PC-9 (cell line): ENCODE measurements at regions not wholly inside any gene's neighbourhood (a gene's known extent, or its start where the extent isn't known, plus 50 kb on each side); places are given as distances from the start of the nearest gene placed in this dataset.

Source experiments
- BruUV-seq: library from RNA; stranded (reverse); fragments of 400-500 nt; replicated peaks from 2 replicates; lab custom pipeline; 2021; lab: Mats Ljungman, UMichigan
- CTCF ChIA-PET: fragments of 300-600 bp; sonication (Branson Sonifier 250); formaldehyde crosslinking; loops from one replicate; lab custom pipeline; 2022; ENCODE audit warnings: antibody characterized with exemption; lab: Charles Lee
- POLR2A ChIA-PET: fragments of 300-600 bp; sonication (Branson Sonifier 250); formaldehyde crosslinking; loops from one replicate; lab custom pipeline; 2022; ENCODE audit warnings: antibody characterized with exemption; ENCODE audit not compliant: unreplicated experiment; lab: Charles Lee
- DNase-seq, 2 experiments: peaks; one replicate each; pipeline versions ENCODE4 v3.0.0 to v3.0.0-alpha.2; 2015 to 2022; ENCODE audit warnings: mixed read lengths in 1 of 2
- H2AFZ ChIP-seq: fragments of 200-600 bp; sonication (generic); 2 replicates; pipeline ENCODE4 v1.8.1; 2017; ENCODE audit warnings: antibody characterized with exemption
- H3F3A ChIP-seq: fragments of 200-600 bp; sonication (generic); 2 replicates; pipeline ENCODE4 v1.8.1; 2017; ENCODE audit warnings: antibody characterized with exemption, mild to moderate bottlenecking, low read depth; ENCODE audit not compliant: insufficient read depth
- H3K27ac ChIP-seq: fragments of 200-600 bp; sonication (generic); 2 replicates; pipeline ENCODE4 v1.6.1; 2016; ENCODE audit warnings: mixed run types
- H3K27me3 ChIP-seq: fragments of 200-600 bp; sonication (generic); 2 replicates; pipeline ENCODE4 v1.6.1; 2016; ENCODE audit warnings: low read depth, mixed run types; ENCODE audit not compliant: insufficient read depth
- H3K36me3 ChIP-seq: fragments of 200-600 bp; sonication (generic); 2 replicates; pipeline ENCODE4 v1.6.1; 2016; ENCODE audit warnings: low read depth, mixed run types
- H3K4me1 ChIP-seq: fragments of 200-600 bp; sonication (generic); replicated peaks from 2 replicates; pipeline ENCODE4 v1.6.1; 2016; ENCODE audit warnings: mixed run types; ENCODE audit not compliant: insufficient read depth
- H3K4me2 ChIP-seq: fragments of 200-600 bp; sonication (generic); 2 replicates; pipeline ENCODE4 v1.6.1; 2017; ENCODE audit warnings: mixed run types
- H3K4me3 ChIP-seq: fragments of 200-600 bp; sonication (generic); 2 replicates; pipeline ENCODE4 v1.6.1; 2016; ENCODE audit warnings: mixed run types
- H3K79me2 ChIP-seq: fragments of 200-600 bp; sonication (generic); 2 replicates; pipeline ENCODE4 v1.6.1; 2017; ENCODE audit warnings: low read depth, mixed run types
- H3K9me2 ChIP-seq: fragments of 200-600 bp; sonication (generic); 2 replicates; pipeline ENCODE4 v1.8.1; 2017; ENCODE audit warnings: mild to moderate bottlenecking; ENCODE audit not compliant: insufficient read depth
- H3K9me3 ChIP-seq: fragments of 200-600 bp; sonication (generic); 2 replicates; pipeline ENCODE4 v1.8.1; 2016; ENCODE audit warnings: low read depth; ENCODE audit not compliant: insufficient read depth
- H4K20me1 ChIP-seq: fragments of 200-600 bp; sonication (generic); 2 replicates; pipeline ENCODE4 v1.8.1; 2017; ENCODE audit not compliant: insufficient read depth
- EZH2 ChIP-seq: fragments of 200-600 bp; sonication (generic); IDR thresholded peaks from 2 replicates; pipeline ENCODE4 v1.8.0; 2017; ENCODE audit warnings: antibody characterized with exemption, low read depth
- intact Hi-C: fragments of 100-400 bp; cut with micrococcal nuclease; formaldehyde crosslinking; loops from one replicate; pipeline ENCODE4 v1.10.0; 2022; ENCODE audit not compliant: unreplicated experiment
- TF ChIP-seq, protein P1 (sequence below): fragments of 200-600 bp; sonication (generic); conservative IDR thresholded peaks from 2 replicates; pipeline ENCODE4 v1.6.1; 2017; ENCODE audit warnings: mixed run types, antibody characterized with exemption, mild to moderate bottlenecking, moderate library complexity

DNA sequence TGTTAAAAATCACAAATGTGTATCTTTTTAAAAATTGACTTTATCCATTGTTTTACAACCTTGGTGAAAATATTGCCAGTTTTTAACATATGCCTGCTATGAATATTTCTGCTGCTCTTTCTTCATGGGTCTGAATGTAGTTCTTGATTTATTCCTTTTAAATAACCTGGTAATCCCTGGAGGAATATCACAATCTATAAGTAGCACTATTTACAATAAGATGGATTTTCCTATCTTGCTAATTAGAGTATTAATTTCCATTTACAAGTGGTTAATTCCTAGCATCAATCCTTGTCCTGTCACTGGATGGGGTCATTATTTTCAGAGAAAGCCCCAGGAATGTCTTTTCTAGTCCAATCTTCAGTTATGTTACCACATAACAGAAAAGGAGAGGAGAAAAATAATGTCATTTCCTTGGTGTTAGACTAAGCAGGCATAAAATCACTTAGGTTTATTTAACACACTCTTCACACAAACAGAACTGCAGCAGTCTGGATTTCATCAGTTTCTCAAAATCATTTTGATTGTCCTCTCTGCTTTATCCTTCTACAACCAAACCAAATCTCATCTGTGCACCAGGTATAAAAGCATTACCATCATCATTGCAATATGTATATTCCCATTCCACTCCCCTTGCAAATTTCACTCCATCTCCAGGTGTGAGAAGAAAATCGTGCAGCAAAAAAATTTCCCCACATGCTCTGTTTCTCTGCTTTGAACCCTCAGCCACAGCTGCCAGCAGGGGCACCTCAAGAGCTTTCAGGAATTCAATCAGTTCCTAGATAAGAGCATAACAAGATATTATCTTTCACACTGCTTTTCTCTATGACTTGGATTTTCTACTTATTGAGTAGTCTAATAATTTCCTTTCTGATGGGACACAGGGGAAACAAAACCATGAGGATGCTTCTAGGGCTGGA, 204.1 kb downstream of the SEC61B start:
- H3K27me3 ChIP-seq, result no peaks in the 10 kb centered on the region
- H3K79me2 ChIP-seq, result no peaks in the 10 kb centered on the region
- no peak overlapping the region for H3K4me2 ChIP-seq
- no peaks in the 10 kb centered on the region for H3K9me3 ChIP-seq
- CTCF ChIA-PET, result no interaction called here
- H3K27ac ChIP-seq, result no peak overlapping the region
- H4K20me1 ChIP-seq, result no peaks in the 10 kb centered on the region
- DNase-seq, result no peak
- TF ChIP-seq EZH2, result no peak
- TF ChIP-seq, protein P1, sequence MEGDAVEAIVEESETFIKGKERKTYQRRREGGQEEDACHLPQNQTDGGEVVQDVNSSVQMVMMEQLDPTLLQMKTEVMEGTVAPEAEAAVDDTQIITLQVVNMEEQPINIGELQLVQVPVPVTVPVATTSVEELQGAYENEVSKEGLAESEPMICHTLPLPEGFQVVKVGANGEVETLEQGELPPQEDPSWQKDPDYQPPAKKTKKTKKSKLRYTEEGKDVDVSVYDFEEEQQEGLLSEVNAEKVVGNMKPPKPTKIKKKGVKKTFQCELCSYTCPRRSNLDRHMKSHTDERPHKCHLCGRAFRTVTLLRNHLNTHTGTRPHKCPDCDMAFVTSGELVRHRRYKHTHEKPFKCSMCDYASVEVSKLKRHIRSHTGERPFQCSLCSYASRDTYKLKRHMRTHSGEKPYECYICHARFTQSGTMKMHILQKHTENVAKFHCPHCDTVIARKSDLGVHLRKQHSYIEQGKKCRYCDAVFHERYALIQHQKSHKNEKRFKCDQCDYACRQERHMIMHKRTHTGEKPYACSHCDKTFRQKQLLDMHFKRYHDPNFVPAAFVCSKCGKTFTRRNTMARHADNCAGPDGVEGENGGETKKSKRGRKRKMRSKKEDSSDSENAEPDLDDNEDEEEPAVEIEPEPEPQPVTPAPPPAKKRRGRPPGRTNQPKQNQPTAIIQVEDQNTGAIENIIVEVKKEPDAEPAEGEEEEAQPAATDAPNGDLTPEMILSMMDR, result no peak
- H3K4me1 ChIP-seq, result no peaks in the 10 kb centered on the region
- BruUV-seq, result no TSS peak
- H3F3A ChIP-seq, result no peaks in the 10 kb centered on the region
- H3K4me3 ChIP-seq, result no peak overlapping the region
- intact Hi-C loops, result no loop called here
- H3K36me3 ChIP-seq, result no peaks in the 10 kb centered on the region
- H3K9me2 ChIP-seq, result no peaks in the 10 kb centered on the region
- POLR2A ChIA-PET, result no interaction called here
- H2AFZ ChIP-seq, result no peak overlapping the region

DNA sequence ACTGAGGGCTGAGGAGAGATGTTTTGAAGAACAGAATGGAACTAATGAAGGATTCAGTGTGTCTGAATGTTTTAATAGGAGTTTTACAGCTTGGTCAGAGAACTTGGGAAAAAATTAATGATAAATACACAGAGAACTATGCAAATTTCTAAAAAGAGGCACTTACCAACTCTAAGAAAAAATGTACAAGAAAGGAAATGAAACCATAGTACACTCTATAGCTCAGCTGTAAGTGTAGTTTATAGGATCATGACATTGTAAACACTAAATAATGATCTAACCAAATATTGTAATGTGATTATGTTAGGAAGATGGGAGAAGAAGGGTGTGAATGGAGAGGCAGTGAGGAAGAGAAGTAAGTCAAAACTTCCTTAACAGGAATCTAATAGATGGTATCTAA, 205.2 kb downstream of the SEC61B start:
- POLR2A ChIA-PET, result no interaction called here

DNA sequence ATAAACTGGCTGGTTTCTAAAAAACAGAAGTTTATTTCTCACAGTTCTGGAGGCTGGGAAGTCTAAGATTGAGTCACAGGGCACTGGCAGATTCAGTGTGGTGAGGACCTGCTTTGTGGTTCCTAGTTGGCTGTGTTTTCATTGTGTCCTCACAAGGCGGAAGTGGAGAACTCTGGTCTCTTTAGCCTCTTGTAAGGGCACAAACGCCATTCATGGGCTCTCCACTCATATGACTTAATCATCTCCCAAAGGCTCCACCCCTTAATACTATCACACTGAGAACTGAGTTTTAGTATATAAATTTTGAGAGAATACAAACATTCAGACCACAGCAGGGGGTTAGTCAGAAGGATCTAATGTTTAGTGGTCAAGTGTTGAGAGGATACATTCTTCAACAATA, 208.2 kb downstream of the SEC61B start:
- DNase-seq, result no peak
- peaks cover 10% of the 10 kb centered on the region; the same call in 1 of the 2 replicates for H3F3A ChIP-seq
- intact Hi-C loops, result no loop called here
- no peaks in the 10 kb centered on the region for H3K9me3 ChIP-seq
- ChIA-PET CTCF (no interaction called here), POLR2A (no interaction called here)
- no peak overlapping the region for H2AFZ ChIP-seq
- no peaks in the 10 kb centered on the region for H3K27me3 ChIP-seq
- H3K79me2 ChIP-seq, result no peaks in the 10 kb centered on the region
- H3K4me2 ChIP-seq, result no peak overlapping the region
- BruUV-seq, result no TSS peak
- peaks cover 20% of the 10 kb centered on the region for H3K4me1 ChIP-seq
- H3K27ac ChIP-seq, result no peak overlapping the region
- H3K36me3 ChIP-seq, result no peaks in the 10 kb centered on the region
- no peak for TF ChIP-seq EZH2
- TF ChIP-seq, protein P1, result no peak
- no peaks in the 10 kb centered on the region for H4K20me1 ChIP-seq
- no peak overlapping the region for H3K4me3 ChIP-seq
- H3K9me2 ChIP-seq, result no peaks in the 10 kb centered on the region

More for the DNA sequence above, 205.2 kb downstream of the SEC61B start:
- no peak overlapping the region for H3K27ac ChIP-seq
- H3K27me3 ChIP-seq, result no peaks in the 10 kb centered on the region
- H4K20me1 ChIP-seq, result no peaks in the 10 kb centered on the region
- H3K79me2 ChIP-seq, result no peaks in the 10 kb centered on the region
- intact Hi-C loops, result no loop called here
- H3K36me3 ChIP-seq, result no peaks in the 10 kb centered on the region
- no peaks in the 10 kb centered on the region for H3K9me3 ChIP-seq
- H2AFZ ChIP-seq, result no peak overlapping the region
- no peaks in the 10 kb centered on the region for H3K4me1 ChIP-seq
- no peak for DNase-seq
- CTCF ChIA-PET, result no interaction called here
- BruUV-seq, result no TSS peak
- no peaks in the 10 kb centered on the region for H3K9me2 ChIP-seq
- no peak overlapping the region for H3K4me2 ChIP-seq
- TF ChIP-seq EZH2, result no peak
- TF ChIP-seq, protein P1, result no peak
- H3F3A ChIP-seq, result no peaks in the 10 kb centered on the region
- no peak overlapping the region for H3K4me3 ChIP-seq
